HEK293 (cell line): ENCODE measurements at regions not wholly inside any gene's neighbourhood (a gene's known extent, or its start where the extent isn't known, plus 50 kb on each side); places are given as distances from the start of the nearest gene placed in this dataset.

Experiments
- CTCF ChIA-PET: fragments of 350-600 bp; formaldehyde crosslinking; extraction: SDS; loops from one replicate; lab custom pipeline; 2021; ENCODE audit warnings: antibody characterized with exemption; lab: Yijun Ruan, JAX
- POLR2A ChIA-PET: fragments of 300-600 bp; formaldehyde crosslinking; extraction: SDS; loops from one replicate; lab custom pipeline; 2020; ENCODE audit warnings: antibody characterized with exemption, inconsistent platforms; lab: Yijun Ruan, JAX
- H3K27ac ChIP-seq: fragments of 200-500 bp; sonication (Bioruptor generic); 2 replicates; pipeline ENCODE4 v1.5.1; 2014; ENCODE audit warnings: low read depth, low read length, control low read depth, inconsistent platforms; ENCODE audit errors: extremely low read depth
- H3K36me3 ChIP-seq, 2 experiments: fragments of 200-500 bp in 1 of 2; sonication (Bioruptor generic) in 1 of 2; 1 replicate in 1 of 2; 2 replicates in 1 of 2; pipeline ENCODE4 v1.5.1; 2014 to 2017; ENCODE audit warnings: inconsistent platforms in 2 of 2, low read length in 2 of 2; ENCODE audit not compliant: control insufficient read depth in 2 of 2, insufficient read depth in 1 of 2
- H3K4me1 ChIP-seq: fragments of 200-500 bp; sonication (Bioruptor generic); 2 replicates; pipeline ENCODE4 v1.5.1; 2014; ENCODE audit warnings: mild to moderate bottlenecking, low read length, inconsistent platforms; ENCODE audit not compliant: control insufficient read depth, insufficient read depth
- H3K4me3 ChIP-seq: 2 replicates; pipeline ENCODE4 v1.5.1; 2011; ENCODE audit warnings: low read depth, mild to moderate bottlenecking, control low read depth, low read length, moderate library complexity
- H3K9me3 ChIP-seq: fragments of 200-500 bp; sonication (Bioruptor generic); 2 replicates; pipeline ENCODE4 v1.5.1; 2014; ENCODE audit warnings: low read depth, low read length, inconsistent platforms; ENCODE audit not compliant: control insufficient read depth, insufficient read depth
- GLIS1 ChIP-seq: fragments of 450-650 bp; formaldehyde crosslinking; IDR thresholded peaks from 2 replicates; pipeline ENCODE4 v1.5.1; 2016; ENCODE audit warnings: missing biosample characterization, missing genetic modification characterization
- HOXA7 ChIP-seq: sonication (generic); formaldehyde crosslinking; IDR thresholded peaks from 2 replicates; pipeline ENCODE4 v1.8.1; 2022; ENCODE audit warnings: missing genetic modification reagents, borderline replicate concordance
- ZNF138 ChIP-seq: fragments of 450-650 bp; formaldehyde crosslinking; IDR thresholded peaks from 2 replicates; pipeline ENCODE4 v1.5.1; 2016; ENCODE audit warnings: missing biosample characterization, missing genetic modification characterization, borderline replicate concordance
- ZNF140 ChIP-seq: fragments of 450-650 bp; formaldehyde crosslinking; IDR thresholded peaks from 2 replicates; pipeline ENCODE4 v1.5.1; 2016; ENCODE audit warnings: missing biosample characterization, missing genetic modification characterization
- ZNF174 ChIP-seq: fragments of 450-650 bp; formaldehyde crosslinking; IDR thresholded peaks from 2 replicates; pipeline ENCODE4 v1.5.0; 2017; ENCODE audit warnings: missing biosample characterization, mild to moderate bottlenecking, missing genetic modification characterization
- ZNF19 ChIP-seq: fragments of 450-650 bp; formaldehyde crosslinking; IDR thresholded peaks from 2 replicates; pipeline ENCODE4; 2016; ENCODE audit warnings: missing biosample characterization, missing genetic modification characterization, low read depth
- ZNF2 ChIP-seq: fragments of 450-650 bp; formaldehyde crosslinking; IDR thresholded peaks from 2 replicates; pipeline ENCODE4 v1.5.1; 2016; ENCODE audit warnings: missing biosample characterization, missing genetic modification characterization
- ZNF248 ChIP-seq: fragments of 450-650 bp; formaldehyde crosslinking; IDR thresholded peaks from 2 replicates; pipeline ENCODE4 v1.5.1; 2017; ENCODE audit warnings: missing biosample characterization, missing genetic modification characterization
- ZNF473 ChIP-seq: fragments of 450-650 bp; formaldehyde crosslinking; IDR thresholded peaks from 2 replicates; pipeline ENCODE4 v1.5.1; 2017; ENCODE audit warnings: missing biosample characterization, missing genetic modification characterization
- ZNF561 ChIP-seq: fragments of 450-650 bp; IDR thresholded peaks from 2 replicates; pipeline ENCODE4 v1.5.1; 2018; ENCODE audit warnings: missing biosample characterization, missing genetic modification characterization, borderline replicate concordance
- ZNF664 ChIP-seq: fragments of 450-650 bp; formaldehyde crosslinking; IDR thresholded peaks from 2 replicates; pipeline ENCODE4 v1.5.1; 2016; ENCODE audit warnings: missing biosample characterization, missing genetic modification characterization
- ZNF707 ChIP-seq: fragments of 450-650 bp; formaldehyde crosslinking; IDR thresholded peaks from 2 replicates; pipeline ENCODE4 v1.5.1; 2016; ENCODE audit warnings: missing biosample characterization, missing genetic modification characterization
- ZSCAN30 ChIP-seq: fragments of 450-650 bp; IDR thresholded peaks from 2 replicates; pipeline ENCODE4 v1.5.1; 2018; ENCODE audit warnings: missing biosample characterization, mild to moderate bottlenecking, missing genetic modification characterization, moderate library complexity
- TF ChIP-seq, protein P1 (sequence below): fragments of 450-650 bp; formaldehyde crosslinking; IDR thresholded peaks from 2 replicates; pipeline ENCODE4 v1.5.1; 2016; ENCODE audit warnings: missing biosample characterization, missing genetic modification characterization
- TF ChIP-seq, protein P2 (sequence below): fragments of 450-650 bp; formaldehyde crosslinking; IDR thresholded peaks from 2 replicates; pipeline ENCODE4 v1.5.1; 2016; ENCODE audit warnings: missing biosample characterization, missing genetic modification characterization
- TF ChIP-seq, protein P3 (sequence below): fragments of 450-650 bp; formaldehyde crosslinking; IDR thresholded peaks from 2 replicates; pipeline ENCODE4 v1.5.1; 2016; ENCODE audit warnings: missing biosample characterization, missing genetic modification characterization
- TF ChIP-seq, protein P4 (sequence below): fragments of 450-650 bp; formaldehyde crosslinking; IDR thresholded peaks from 2 replicates; pipeline ENCODE4 v1.5.1; 2016; ENCODE audit warnings: missing biosample characterization, missing genetic modification characterization
- TF ChIP-seq, protein P5 (sequence below): fragments of 450-650 bp; formaldehyde crosslinking; IDR thresholded peaks from 2 replicates; pipeline ENCODE4 v1.5.1; 2016; ENCODE audit warnings: missing biosample characterization, missing genetic modification characterization, borderline replicate concordance

DNA sequence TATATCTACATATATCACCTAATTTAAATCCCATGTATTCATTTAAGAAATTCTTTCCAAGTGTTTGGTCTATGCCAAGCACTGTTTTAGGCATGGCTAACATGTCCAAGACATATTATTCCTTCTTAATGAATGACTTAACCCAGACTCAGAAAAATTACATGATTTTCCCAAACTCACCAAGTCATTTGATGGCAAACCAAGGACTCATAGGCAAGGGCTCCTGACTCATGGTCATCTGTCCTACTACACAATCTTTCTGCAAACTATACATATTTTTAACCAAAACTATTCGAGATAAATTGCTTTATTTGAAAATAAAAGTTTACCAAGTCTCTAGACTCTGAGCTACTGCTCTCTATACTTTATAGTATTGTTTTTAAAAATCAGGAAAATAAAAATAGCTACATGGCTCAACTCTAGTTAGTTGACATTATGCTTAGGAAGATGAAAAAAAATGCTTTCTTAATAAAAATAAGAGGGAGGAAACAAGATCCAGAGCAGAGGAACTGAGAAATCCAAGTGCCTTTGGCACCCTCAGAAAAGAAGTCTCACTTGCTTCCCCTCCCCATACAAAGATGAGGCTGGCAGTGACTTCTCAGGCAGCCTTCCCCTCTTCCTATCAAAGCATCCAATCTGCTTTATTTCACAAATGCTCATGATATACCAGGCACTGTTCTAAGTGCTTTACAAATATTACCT lies 182.2 kb downstream of the RSL24D1 start:
- Histone ChIP-seq H3K4me1 (no peaks in the 10 kb centered on the region), H3K4me3 (no peak overlapping the region), H3K9me3 (no peaks in the 10 kb centered on the region), H3K36me3 (no peaks in the 10 kb centered on the region), H3K27ac (no peak overlapping the region)
- TF ChIP-seq ZSCAN30 (tag by site-specific recombination) (no peak), GLIS1 (tag by site-specific recombination) (no peak), ZNF561 (tag by site-specific recombination) (no peak), ZNF138 (no peak), HOXA7 (CRISPR knock-in tag) (no peak), ZNF664 (tag by site-specific recombination) (no peak)
- TF ChIP-seq, protein P1, sequence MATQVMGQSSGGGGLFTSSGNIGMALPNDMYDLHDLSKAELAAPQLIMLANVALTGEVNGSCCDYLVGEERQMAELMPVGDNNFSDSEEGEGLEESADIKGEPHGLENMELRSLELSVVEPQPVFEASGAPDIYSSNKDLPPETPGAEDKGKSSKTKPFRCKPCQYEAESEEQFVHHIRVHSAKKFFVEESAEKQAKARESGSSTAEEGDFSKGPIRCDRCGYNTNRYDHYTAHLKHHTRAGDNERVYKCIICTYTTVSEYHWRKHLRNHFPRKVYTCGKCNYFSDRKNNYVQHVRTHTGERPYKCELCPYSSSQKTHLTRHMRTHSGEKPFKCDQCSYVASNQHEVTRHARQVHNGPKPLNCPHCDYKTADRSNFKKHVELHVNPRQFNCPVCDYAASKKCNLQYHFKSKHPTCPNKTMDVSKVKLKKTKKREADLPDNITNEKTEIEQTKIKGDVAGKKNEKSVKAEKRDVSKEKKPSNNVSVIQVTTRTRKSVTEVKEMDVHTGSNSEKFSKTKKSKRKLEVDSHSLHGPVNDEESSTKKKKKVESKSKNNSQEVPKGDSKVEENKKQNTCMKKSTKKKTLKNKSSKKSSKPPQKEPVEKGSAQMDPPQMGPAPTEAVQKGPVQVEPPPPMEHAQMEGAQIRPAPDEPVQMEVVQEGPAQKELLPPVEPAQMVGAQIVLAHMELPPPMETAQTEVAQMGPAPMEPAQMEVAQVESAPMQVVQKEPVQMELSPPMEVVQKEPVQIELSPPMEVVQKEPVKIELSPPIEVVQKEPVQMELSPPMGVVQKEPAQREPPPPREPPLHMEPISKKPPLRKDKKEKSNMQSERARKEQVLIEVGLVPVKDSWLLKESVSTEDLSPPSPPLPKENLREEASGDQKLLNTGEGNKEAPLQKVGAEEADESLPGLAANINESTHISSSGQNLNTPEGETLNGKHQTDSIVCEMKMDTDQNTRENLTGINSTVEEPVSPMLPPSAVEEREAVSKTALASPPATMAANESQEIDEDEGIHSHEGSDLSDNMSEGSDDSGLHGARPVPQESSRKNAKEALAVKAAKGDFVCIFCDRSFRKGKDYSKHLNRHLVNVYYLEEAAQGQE (tag by site-specific recombination), result no peak
- TF ChIP-seq, protein P2, sequence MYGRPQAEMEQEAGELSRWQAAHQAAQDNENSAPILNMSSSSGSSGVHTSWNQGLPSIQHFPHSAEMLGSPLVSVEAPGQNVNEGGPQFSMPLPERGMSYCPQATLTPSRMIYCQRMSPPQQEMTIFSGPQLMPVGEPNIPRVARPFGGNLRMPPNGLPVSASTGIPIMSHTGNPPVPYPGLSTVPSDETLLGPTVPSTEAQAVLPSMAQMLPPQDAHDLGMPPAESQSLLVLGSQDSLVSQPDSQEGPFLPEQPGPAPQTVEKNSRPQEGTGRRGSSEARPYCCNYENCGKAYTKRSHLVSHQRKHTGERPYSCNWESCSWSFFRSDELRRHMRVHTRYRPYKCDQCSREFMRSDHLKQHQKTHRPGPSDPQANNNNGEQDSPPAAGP (tag by site-specific recombination), result no peak
- POLR2A ChIA-PET, result no interaction called here
- CTCF ChIA-PET, result interaction anchor here (0.6 kb wide), 1 partner anchor 70 kb away, joined by 3 read pairs; no protein-coding TSS in a partner anchor

DNA sequence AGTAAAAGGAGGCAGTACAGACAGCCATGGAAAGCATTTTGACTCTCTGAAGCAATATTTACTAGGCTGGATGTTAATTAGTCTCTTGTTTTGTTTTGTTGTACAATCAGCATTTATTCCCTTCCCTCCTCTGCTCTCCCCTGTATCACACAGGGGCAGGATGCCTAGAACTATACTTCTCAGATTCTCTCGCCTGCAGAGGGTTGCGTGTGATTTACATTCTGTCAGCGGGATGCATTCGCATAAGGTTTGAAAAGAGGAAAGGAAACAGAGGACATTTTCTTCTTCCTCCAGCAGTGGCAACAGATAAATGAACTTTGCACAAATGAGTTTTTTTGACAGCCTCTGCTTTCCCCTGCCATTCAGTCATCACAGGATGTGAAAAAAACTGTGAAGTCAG lies 188.3 kb downstream of the RSL24D1 start:
- H3K4me1 ChIP-seq, result no peaks in the 10 kb centered on the region
- H3K27ac ChIP-seq, result no peak overlapping the region
- ChIA-PET CTCF (no interaction called here), POLR2A (no interaction called here)
- no peak overlapping the region for H3K4me3 ChIP-seq
- H3K9me3 ChIP-seq, result no peaks in the 10 kb centered on the region
- H3K36me3 ChIP-seq, result no peaks in the 10 kb centered on the region
- TF ChIP-seq, protein P3, sequence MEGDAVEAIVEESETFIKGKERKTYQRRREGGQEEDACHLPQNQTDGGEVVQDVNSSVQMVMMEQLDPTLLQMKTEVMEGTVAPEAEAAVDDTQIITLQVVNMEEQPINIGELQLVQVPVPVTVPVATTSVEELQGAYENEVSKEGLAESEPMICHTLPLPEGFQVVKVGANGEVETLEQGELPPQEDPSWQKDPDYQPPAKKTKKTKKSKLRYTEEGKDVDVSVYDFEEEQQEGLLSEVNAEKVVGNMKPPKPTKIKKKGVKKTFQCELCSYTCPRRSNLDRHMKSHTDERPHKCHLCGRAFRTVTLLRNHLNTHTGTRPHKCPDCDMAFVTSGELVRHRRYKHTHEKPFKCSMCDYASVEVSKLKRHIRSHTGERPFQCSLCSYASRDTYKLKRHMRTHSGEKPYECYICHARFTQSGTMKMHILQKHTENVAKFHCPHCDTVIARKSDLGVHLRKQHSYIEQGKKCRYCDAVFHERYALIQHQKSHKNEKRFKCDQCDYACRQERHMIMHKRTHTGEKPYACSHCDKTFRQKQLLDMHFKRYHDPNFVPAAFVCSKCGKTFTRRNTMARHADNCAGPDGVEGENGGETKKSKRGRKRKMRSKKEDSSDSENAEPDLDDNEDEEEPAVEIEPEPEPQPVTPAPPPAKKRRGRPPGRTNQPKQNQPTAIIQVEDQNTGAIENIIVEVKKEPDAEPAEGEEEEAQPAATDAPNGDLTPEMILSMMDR, result no peak
- TF ChIP-seq ZNF19 (tag by site-specific recombination) (no peak), ZNF174 (tag by site-specific recombination) (no peak), ZNF707 (tag by site-specific recombination) (no peak), ZNF138 (no peak), ZNF2 (no peak), ZNF248 (tag by site-specific recombination) (no peak), ZNF140 (tag by site-specific recombination) (no peak), ZNF473 (tag by site-specific recombination) (no peak)
- TF ChIP-seq, protein P4, sequence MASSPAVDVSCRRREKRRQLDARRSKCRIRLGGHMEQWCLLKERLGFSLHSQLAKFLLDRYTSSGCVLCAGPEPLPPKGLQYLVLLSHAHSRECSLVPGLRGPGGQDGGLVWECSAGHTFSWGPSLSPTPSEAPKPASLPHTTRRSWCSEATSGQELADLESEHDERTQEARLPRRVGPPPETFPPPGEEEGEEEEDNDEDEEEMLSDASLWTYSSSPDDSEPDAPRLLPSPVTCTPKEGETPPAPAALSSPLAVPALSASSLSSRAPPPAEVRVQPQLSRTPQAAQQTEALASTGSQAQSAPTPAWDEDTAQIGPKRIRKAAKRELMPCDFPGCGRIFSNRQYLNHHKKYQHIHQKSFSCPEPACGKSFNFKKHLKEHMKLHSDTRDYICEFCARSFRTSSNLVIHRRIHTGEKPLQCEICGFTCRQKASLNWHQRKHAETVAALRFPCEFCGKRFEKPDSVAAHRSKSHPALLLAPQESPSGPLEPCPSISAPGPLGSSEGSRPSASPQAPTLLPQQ, result no peak
- TF ChIP-seq, protein P5, sequence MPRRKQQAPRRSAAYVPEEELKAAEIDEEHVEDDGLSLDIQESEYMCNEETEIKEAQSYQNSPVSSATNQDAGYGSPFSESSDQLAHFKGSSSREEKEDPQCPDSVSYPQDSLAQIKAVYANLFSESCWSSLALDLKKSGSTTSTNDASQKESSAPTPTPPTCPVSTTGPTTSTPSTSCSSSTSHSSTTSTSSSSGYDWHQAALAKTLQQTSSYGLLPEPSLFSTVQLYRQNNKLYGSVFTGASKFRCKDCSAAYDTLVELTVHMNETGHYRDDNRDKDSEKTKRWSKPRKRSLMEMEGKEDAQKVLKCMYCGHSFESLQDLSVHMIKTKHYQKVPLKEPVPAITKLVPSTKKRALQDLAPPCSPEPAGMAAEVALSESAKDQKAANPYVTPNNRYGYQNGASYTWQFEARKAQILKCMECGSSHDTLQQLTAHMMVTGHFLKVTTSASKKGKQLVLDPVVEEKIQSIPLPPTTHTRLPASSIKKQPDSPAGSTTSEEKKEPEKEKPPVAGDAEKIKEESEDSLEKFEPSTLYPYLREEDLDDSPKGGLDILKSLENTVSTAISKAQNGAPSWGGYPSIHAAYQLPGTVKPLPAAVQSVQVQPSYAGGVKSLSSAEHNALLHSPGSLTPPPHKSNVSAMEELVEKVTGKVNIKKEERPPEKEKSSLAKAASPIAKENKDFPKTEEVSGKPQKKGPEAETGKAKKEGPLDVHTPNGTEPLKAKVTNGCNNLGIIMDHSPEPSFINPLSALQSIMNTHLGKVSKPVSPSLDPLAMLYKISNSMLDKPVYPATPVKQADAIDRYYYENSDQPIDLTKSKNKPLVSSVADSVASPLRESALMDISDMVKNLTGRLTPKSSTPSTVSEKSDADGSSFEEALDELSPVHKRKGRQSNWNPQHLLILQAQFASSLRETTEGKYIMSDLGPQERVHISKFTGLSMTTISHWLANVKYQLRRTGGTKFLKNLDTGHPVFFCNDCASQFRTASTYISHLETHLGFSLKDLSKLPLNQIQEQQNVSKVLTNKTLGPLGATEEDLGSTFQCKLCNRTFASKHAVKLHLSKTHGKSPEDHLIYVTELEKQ (tag by site-specific recombination), result no peak
